ENCODE measurements at regions not wholly inside any gene's neighbourhood (a gene's known extent, or its start where the extent isn't known, plus 50 kb on each side); places are given as distances from the start of the nearest gene placed in this dataset.

GRCh38 chr7:118352867-118353453 lies 128.5 kb downstream of the ANKRD7 start:
- TF ChIP-seq CTCF (conservative IDR thresholded peaks at IDR 0.05; ENCODE audit: low read depth, low read length) (peak; percentile 61), EZH2 (IDR thresholded peaks at IDR 0.05; ENCODE audit: borderline replicate concordance, low read depth, low read length, poor library complexity, severe bottlenecking) (no peak)
- BruUV-seq (replicated peaks): no TSS peak
- Histone ChIP-seq H3K4me3 (ENCODE audit: low read depth, low read length, poor library complexity, severe bottlenecking) (no peak overlapping the region), H3K27ac (ENCODE audit: low read depth, low read length, poor library complexity, severe bottlenecking) (no peak overlapping the region), H3K4me1 (ENCODE audit: insufficient read depth, low read length, poor library complexity, severe bottlenecking) (no peaks in the 10 kb centered on the region), H3K27me3 (replicated peaks; ENCODE audit: insufficient read depth, low read depth, low read length, poor library complexity) (no peaks in the 10 kb centered on the region), H3K9me3 (ENCODE audit: low read depth, low read length, poor library complexity, severe bottlenecking) (peaks cover 6% of the 10 kb centered on the region), H3K36me3 (ENCODE audit: insufficient read depth, low read length, poor library complexity, severe bottlenecking) (no peaks in the 10 kb centered on the region)
- POLR2A ChIA-PET (ENCODE audit: low non-redundant PET): no interaction called here
- intact Hi-C loops (cut with micrococcal nuclease; ENCODE audit: unreplicated experiment): loop anchor here (2.0 to 10.0 kb wide), 4 partner anchors 238 to 1922 kb away; partner anchors contain the start of gene KCND2
- CTCF ChIA-PET: no interaction called here
- peak; percentile 67 for DNase-seq (ENCODE audit: low spot score)

- H3K9me3 ChIP-seq (ENCODE audit: low read depth, low read length, poor library complexity, severe bottlenecking): no peaks in the 10 kb centered on the region
- TF ChIP-seq CTCF (conservative IDR thresholded peaks at IDR 0.05; ENCODE audit: low read depth, low read length) (no peak), EZH2 (IDR thresholded peaks at IDR 0.05; ENCODE audit: borderline replicate concordance, low read depth, low read length, poor library complexity, severe bottlenecking) (no peak)
- BruUV-seq (replicated peaks): no TSS peak
- H3K36me3 ChIP-seq (ENCODE audit: insufficient read depth, low read length, poor library complexity, severe bottlenecking): no peaks in the 10 kb centered on the region
- H3K4me3 ChIP-seq (ENCODE audit: low read depth, low read length, poor library complexity, severe bottlenecking): no peak overlapping the region
- H3K4me1 ChIP-seq (ENCODE audit: insufficient read depth, low read length, poor library complexity, severe bottlenecking): no peaks in the 10 kb centered on the region
- DNase-seq (ENCODE audit: low spot score): no peak
- H3K27me3 ChIP-seq (replicated peaks; ENCODE audit: insufficient read depth, low read depth, low read length, poor library complexity): no peaks in the 10 kb centered on the region
- intact Hi-C loops (cut with micrococcal nuclease; ENCODE audit: unreplicated experiment): no loop called here
- POLR2A ChIA-PET (ENCODE audit: low non-redundant PET): no interaction called here
- CTCF ChIA-PET: no interaction called here
- H3K27ac ChIP-seq (ENCODE audit: low read depth, low read length, poor library complexity, severe bottlenecking): no peak overlapping the region
Measured at GRCh38 chr7:118366363-118366762, 141.9 kb downstream of the ANKRD7 start.

- intact Hi-C loops (cut with micrococcal nuclease; ENCODE audit: unreplicated experiment): no loop called here
Measured at GRCh38 chr7:118368958-118369357, 144.5 kb downstream of the ANKRD7 start.

More at GRCh38 chr7:118368958-118369357, 144.5 kb downstream of the ANKRD7 start:
- H3K4me1 ChIP-seq (ENCODE audit: insufficient read depth, low read length, poor library complexity, severe bottlenecking): peaks cover 15% of the 10 kb centered on the region
- no peak overlapping the region for H3K4me3 ChIP-seq (ENCODE audit: low read depth, low read length, poor library complexity, severe bottlenecking)
- POLR2A ChIA-PET (ENCODE audit: low non-redundant PET): no interaction called here
- H3K36me3 ChIP-seq (ENCODE audit: insufficient read depth, low read length, poor library complexity, severe bottlenecking): no peaks in the 10 kb centered on the region
- CTCF ChIA-PET: no interaction called here
- H3K27ac ChIP-seq (ENCODE audit: low read depth, low read length, poor library complexity, severe bottlenecking): no peak overlapping the region
- TF ChIP-seq EZH2 (IDR thresholded peaks at IDR 0.05; ENCODE audit: borderline replicate concordance, low read depth, low read length, poor library complexity, severe bottlenecking) (no peak), CTCF (conservative IDR thresholded peaks at IDR 0.05; ENCODE audit: low read depth, low read length) (no peak)
- BruUV-seq (replicated peaks): no TSS peak
- no peak for DNase-seq (ENCODE audit: low spot score)
- no peaks in the 10 kb centered on the region for H3K27me3 ChIP-seq (replicated peaks; ENCODE audit: insufficient read depth, low read depth, low read length, poor library complexity)
- H3K9me3 ChIP-seq (ENCODE audit: low read depth, low read length, poor library complexity, severe bottlenecking): no peaks in the 10 kb centered on the region

Measured in A673 (cell line).